ENCODE measurements at regions not wholly inside any gene's neighbourhood (a gene's known extent, or its start where the extent isn't known, plus 50 kb on each side); places are given as distances from the start of the nearest gene placed in this dataset.

GRCh38 chr1:218078916-218079315 lies 206.2 kb upstream of the RRP15 start:
- no peak overlapping the region for H3K4me3 ChIP-seq (ENCODE audit: low read depth, low read length)
- in situ Hi-C loops (cut with HindIII; ENCODE audit: low pct_ligation_motif_present, low sequenced_read_pairs) = no loop called here
- TF ChIP-seq, protein P1, sequence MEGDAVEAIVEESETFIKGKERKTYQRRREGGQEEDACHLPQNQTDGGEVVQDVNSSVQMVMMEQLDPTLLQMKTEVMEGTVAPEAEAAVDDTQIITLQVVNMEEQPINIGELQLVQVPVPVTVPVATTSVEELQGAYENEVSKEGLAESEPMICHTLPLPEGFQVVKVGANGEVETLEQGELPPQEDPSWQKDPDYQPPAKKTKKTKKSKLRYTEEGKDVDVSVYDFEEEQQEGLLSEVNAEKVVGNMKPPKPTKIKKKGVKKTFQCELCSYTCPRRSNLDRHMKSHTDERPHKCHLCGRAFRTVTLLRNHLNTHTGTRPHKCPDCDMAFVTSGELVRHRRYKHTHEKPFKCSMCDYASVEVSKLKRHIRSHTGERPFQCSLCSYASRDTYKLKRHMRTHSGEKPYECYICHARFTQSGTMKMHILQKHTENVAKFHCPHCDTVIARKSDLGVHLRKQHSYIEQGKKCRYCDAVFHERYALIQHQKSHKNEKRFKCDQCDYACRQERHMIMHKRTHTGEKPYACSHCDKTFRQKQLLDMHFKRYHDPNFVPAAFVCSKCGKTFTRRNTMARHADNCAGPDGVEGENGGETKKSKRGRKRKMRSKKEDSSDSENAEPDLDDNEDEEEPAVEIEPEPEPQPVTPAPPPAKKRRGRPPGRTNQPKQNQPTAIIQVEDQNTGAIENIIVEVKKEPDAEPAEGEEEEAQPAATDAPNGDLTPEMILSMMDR (IDR thresholded peaks at IDR 0.05; ENCODE audit: low read depth, low read length, missing control alignments) = no peak
- no peaks in the 10 kb centered on the region for H3K36me3 ChIP-seq (replicated peaks)
- no peaks in the 10 kb centered on the region for H3K27me3 ChIP-seq (replicated peaks)
- no peak for DNase-seq
- no peak overlapping the region for H3K27ac ChIP-seq

GRCh38 chr1:218079347-218079746 lies 205.7 kb upstream of the RRP15 start:
- in situ Hi-C loops (cut with HindIII; ENCODE audit: low pct_ligation_motif_present, low sequenced_read_pairs) = no loop called here
- no peaks in the 10 kb centered on the region for H3K27me3 ChIP-seq (replicated peaks)
- no peak for DNase-seq
- no peaks in the 10 kb centered on the region for H3K36me3 ChIP-seq (replicated peaks)
- H3K4me3 ChIP-seq (ENCODE audit: low read depth, low read length) = no peak overlapping the region
- H3K27ac ChIP-seq = no peak overlapping the region
- TF ChIP-seq, protein P1 (IDR thresholded peaks at IDR 0.05; ENCODE audit: low read depth, low read length, missing control alignments) = no peak

GRCh38 chr1:218079820-218080219 lies 205.3 kb upstream of the RRP15 start:
- no peaks in the 10 kb centered on the region for H3K27me3 ChIP-seq (replicated peaks)
- no peak overlapping the region for H3K4me3 ChIP-seq (ENCODE audit: low read depth, low read length)
- in situ Hi-C loops (cut with HindIII; ENCODE audit: low pct_ligation_motif_present, low sequenced_read_pairs) = no loop called here
- no peaks in the 10 kb centered on the region for H3K36me3 ChIP-seq (replicated peaks)
- TF ChIP-seq, protein P1 (IDR thresholded peaks at IDR 0.05; ENCODE audit: low read depth, low read length, missing control alignments) = no peak
- no peak for DNase-seq
- H3K27ac ChIP-seq = no peak overlapping the region

GRCh38 chr1:218080863-218081262 lies 204.2 kb upstream of the RRP15 start:
- TF ChIP-seq, protein P1 (IDR thresholded peaks at IDR 0.05; ENCODE audit: low read depth, low read length, missing control alignments) = no peak
- Histone ChIP-seq H3K36me3 (replicated peaks) (no peaks in the 10 kb centered on the region), H3K27me3 (replicated peaks) (no peaks in the 10 kb centered on the region), H3K27ac (no peak overlapping the region), H3K4me3 (ENCODE audit: low read depth, low read length) (no peak overlapping the region)
- in situ Hi-C loops (cut with HindIII; ENCODE audit: low pct_ligation_motif_present, low sequenced_read_pairs) = no loop called here
- DNase-seq = no peak

- Histone ChIP-seq H3K36me3 (replicated peaks) (no peaks in the 10 kb centered on the region), H3K27me3 (replicated peaks) (no peaks in the 10 kb centered on the region), H3K27ac (no peak overlapping the region), H3K4me3 (ENCODE audit: low read depth, low read length) (no peak overlapping the region)
- DNase-seq = no peak
- TF ChIP-seq, protein P1 (IDR thresholded peaks at IDR 0.05; ENCODE audit: low read depth, low read length, missing control alignments) = no peak
- in situ Hi-C loops (cut with HindIII; ENCODE audit: low pct_ligation_motif_present, low sequenced_read_pairs) = no loop called here
Measured at GRCh38 chr1:218081358-218081757, 203.7 kb upstream of the RRP15 start.

- TF ChIP-seq, protein P1 (IDR thresholded peaks at IDR 0.05; ENCODE audit: low read depth, low read length, missing control alignments) = no peak
- no peak overlapping the region for H3K27ac ChIP-seq
- in situ Hi-C loops (cut with HindIII; ENCODE audit: low pct_ligation_motif_present, low sequenced_read_pairs) = no loop called here
- no peak for DNase-seq
- no peak overlapping the region for H3K4me3 ChIP-seq (ENCODE audit: low read depth, low read length)
- H3K27me3 ChIP-seq (replicated peaks) = no peaks in the 10 kb centered on the region
- no peaks in the 10 kb centered on the region for H3K36me3 ChIP-seq (replicated peaks)
Measured at GRCh38 chr1:218090459-218090858, 194.6 kb upstream of the RRP15 start.
